ENCODE measurements at regions not wholly inside any gene's neighbourhood (a gene's known extent, or its start where the extent isn't known, plus 50 kb on each side); places are given as distances from the start of the nearest gene placed in this dataset.

- 80 to 92% (median 81%) methylated on average over 3 of the region's 3 CpGs for WGBS, 3 donors
- TF ChIP-seq CTCF (IDR thresholded peaks at IDR 0.05): no peak
- no peak for TF ChIP-seq EP300 (IDR thresholded peaks at IDR 0.05)
- TF ChIP-seq POLR2A (IDR thresholded peaks at IDR 0.05): no peak
- no peak overlapping the region for H3K4me3 ChIP-seq
- no peaks in the 10 kb centered on the region for H3K4me1 ChIP-seq (ENCODE audit: insufficient read depth)
- H3K27me3 ChIP-seq: no peaks in the 10 kb centered on the region
- H3K36me3 ChIP-seq: no peaks in the 10 kb centered on the region
- intact Hi-C loops (cut with DNase I): no loop called here
- no peaks in the 10 kb centered on the region for H3K9me3 ChIP-seq
- H3K27ac ChIP-seq: no peak overlapping the region
- no peak for DNase-seq
These were observed 940.7 kb downstream of the NR2F1-AS1 start for GRCh38 chr5:92640340-92640739.

DNA sequence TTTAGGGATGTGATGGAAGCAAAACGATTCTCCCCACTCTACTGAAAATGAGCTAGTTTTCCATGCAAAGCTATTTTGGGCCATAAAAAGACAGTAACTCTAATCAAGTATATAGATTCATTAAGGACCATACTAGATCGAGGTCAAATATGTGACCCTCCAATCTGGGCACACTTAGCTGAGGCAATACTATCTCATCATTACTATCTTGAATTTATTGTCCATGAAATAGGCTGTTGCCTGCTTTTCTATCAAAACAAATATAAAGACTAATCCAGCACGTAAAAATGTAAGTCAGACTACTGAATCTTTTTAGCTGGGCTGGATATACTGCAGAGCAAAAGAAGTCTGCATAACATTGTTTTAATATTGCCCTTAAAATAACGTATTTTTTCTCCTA is 943.1 kb downstream of the NR2F1-AS1 start:
- Histone ChIP-seq H3K27me3 (no peaks in the 10 kb centered on the region), H3K4me1 (ENCODE audit: insufficient read depth) (no peaks in the 10 kb centered on the region), H3K9me3 (no peaks in the 10 kb centered on the region), H3K27ac (no peak overlapping the region), H3K4me3 (no peak overlapping the region), H3K36me3 (no peaks in the 10 kb centered on the region)
- 70 to 72% (median 71%) methylated on average over 4 of the region's 4 CpGs for WGBS, 3 donors
- no peak for TF ChIP-seq EP300 (IDR thresholded peaks at IDR 0.05)
- TF ChIP-seq POLR2A (IDR thresholded peaks at IDR 0.05): no peak
- no peak for TF ChIP-seq CTCF (IDR thresholded peaks at IDR 0.05)
- intact Hi-C loops (cut with DNase I): no loop called here
- DNase-seq: no peak

DNA sequence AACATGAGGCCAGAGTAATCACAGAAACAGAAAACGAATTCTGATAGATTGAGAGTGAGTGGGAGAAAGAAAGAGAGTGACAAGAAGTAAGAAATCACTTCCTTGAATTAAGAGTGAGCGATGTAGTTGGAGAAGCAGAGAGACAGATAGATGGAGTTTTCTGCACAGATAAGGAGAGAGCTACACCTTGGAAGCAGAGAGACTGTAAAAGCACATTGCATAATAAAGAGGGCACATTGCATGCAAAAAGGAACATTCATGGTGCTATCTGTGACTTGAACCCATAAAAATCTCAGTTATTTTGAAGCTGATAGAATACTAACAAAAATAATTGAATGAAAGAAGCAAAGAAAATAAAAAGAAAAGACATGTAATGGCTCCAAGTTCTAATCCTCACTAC is 943.8 kb downstream of the NR2F1-AS1 start:
- intact Hi-C loops (cut with DNase I): no loop called here
- Histone ChIP-seq H3K9me3 (no peaks in the 10 kb centered on the region), H3K4me3 (no peak overlapping the region), H3K27ac (no peak overlapping the region), H3K4me1 (ENCODE audit: insufficient read depth) (no peaks in the 10 kb centered on the region), H3K27me3 (no peaks in the 10 kb centered on the region), H3K36me3 (no peaks in the 10 kb centered on the region)
- WGBS, 3 donors: 89 to 91% (median 90%) methylated on average over 2 of the region's 2 CpGs
- no peak for DNase-seq
- TF ChIP-seq EP300 (IDR thresholded peaks at IDR 0.05) (no peak), CTCF (IDR thresholded peaks at IDR 0.05) (no peak), POLR2A (IDR thresholded peaks at IDR 0.05) (no peak)

GRCh38 chr5:92635001-92635461 is 946.0 kb downstream of the NR2F1-AS1 start:
- Histone ChIP-seq H3K36me3 (no peaks in the 10 kb centered on the region), H3K4me3 (no peak overlapping the region), H3K27ac (no peak overlapping the region), H3K9me3 (no peaks in the 10 kb centered on the region), H3K27me3 (no peaks in the 10 kb centered on the region), H3K4me1 (ENCODE audit: insufficient read depth) (no peaks in the 10 kb centered on the region)
- WGBS, 3 donors: 94 to 95% (median 94%) methylated on average over 11 of the region's 11 CpGs
- no peak for DNase-seq
- intact Hi-C loops (cut with DNase I): no loop called here
- TF ChIP-seq POLR2A (IDR thresholded peaks at IDR 0.05): no peak
- TF ChIP-seq EP300 (IDR thresholded peaks at IDR 0.05): no peak
- TF ChIP-seq CTCF (IDR thresholded peaks at IDR 0.05): no peak
